GM12873 (cell line): ENCODE measurements at regions not wholly inside any gene's neighbourhood (a gene's known extent, or its start where the extent isn't known, plus 50 kb on each side); places are given as distances from the start of the nearest gene placed in this dataset.

Experiments
- CTCF ChIP-seq: IDR thresholded peaks from 2 replicates; pipeline ENCODE4 v1.5.1; 2012; ENCODE audit warnings: low read depth, mild to moderate bottlenecking, moderate library complexity, low read length, control low read depth; ENCODE audit not compliant: insufficient read depth; ENCODE audit errors: missing control alignments

- TF ChIP-seq CTCF, result peak; percentile 30
Measured at GRCh38 chrX:107542500-107542899, 85.8 kb upstream of the PRPS1 start.

- TF ChIP-seq CTCF, result no peak
Measured at GRCh38 chrX:107547621-107548020, 80.7 kb upstream of the PRPS1 start.

- no peak for TF ChIP-seq CTCF
Measured at GRCh38 chrX:107548775-107549174, 79.5 kb upstream of the PRPS1 start.

- TF ChIP-seq CTCF, result no peak
Measured at GRCh38 chrX:107549504-107549903, 78.8 kb upstream of the PRPS1 start.

- no peak for TF ChIP-seq CTCF
Measured at GRCh38 chrX:107551546-107551945, 76.8 kb upstream of the PRPS1 start.

GRCh38 chrX:107552930-107553329 is 75.4 kb upstream of the PRPS1 start:
- no peak for TF ChIP-seq CTCF

GRCh38 chrX:107556967-107557366 is 71.3 kb upstream of the PRPS1 start:
- no peak for TF ChIP-seq CTCF
